ENCODE measurements at regions not wholly inside any gene's neighbourhood (a gene's known extent, or its start where the extent isn't known, plus 50 kb on each side); places are given as distances from the start of the nearest gene placed in this dataset.

GRCh38 chr6:137815692-137816091 is 51.4 kb upstream of the TNFAIP3 start:
- H3K27ac ChIP-seq (ENCODE audit: low read depth in 1 of 2, low read length in 2 of 2): no peak overlapping the region
- no peaks in the 10 kb centered on the region for H3K36me3 ChIP-seq (ENCODE audit: control insufficient read depth in 4 of 4, insufficient read depth in 3 of 4, low read depth in 1 of 4, low read length in 3 of 4)
- H3K4me1 ChIP-seq (ENCODE audit: control insufficient read depth in 4 of 4, insufficient read depth in 4 of 4, low read length in 3 of 4): peaks cover 0 to 5% (median 0%) of the 10 kb centered on the region in 4 donors
- no peak for TF ChIP-seq RAD21 (IDR thresholded peaks at IDR 0.05)
- TF ChIP-seq GABPA (IDR thresholded peaks at IDR 0.05 in 1 of 2, conservative IDR thresholded peaks at IDR 0.05 in 1 of 2): no peak
- no peak for TF ChIP-seq FOXA2 (IDR thresholded peaks at IDR 0.05)
- TF ChIP-seq YY1 (IDR thresholded peaks at IDR 0.05): no peak
- no peak for TF ChIP-seq ZBTB33 (IDR thresholded peaks at IDR 0.05)
- no peak for TF ChIP-seq MAX (IDR thresholded peaks at IDR 0.05)
- no peak for TF ChIP-seq REST (IDR thresholded peaks at IDR 0.05)
- TF ChIP-seq TAF1 (conservative IDR thresholded peaks at IDR 0.05): no peak
- no peak for TF ChIP-seq CTCF (IDR thresholded peaks at IDR 0.05; ENCODE audit: low read depth, low read length, missing input control)
- no peak for TF ChIP-seq NR2F2 (IDR thresholded peaks at IDR 0.05)
- H3K9me3 ChIP-seq (ENCODE audit: control insufficient read depth in 4 of 4, low read length in 3 of 4): no peaks in the 10 kb centered on the region
- H3K27me3 ChIP-seq (ENCODE audit: control insufficient read depth in 4 of 4, insufficient read depth in 4 of 4, low read length in 3 of 4): no peaks in the 10 kb centered on the region
- no peak overlapping the region for H3K9ac ChIP-seq (ENCODE audit: low read depth in 1 of 2, low read length in 2 of 2)
- WGBS: 84% methylated on average over 1 of the region's 1 CpG
- no peak for DNase-seq (ENCODE audit: low spot score)
- H3K4me3 ChIP-seq (ENCODE audit: low read depth in 1 of 3, low read length in 3 of 3): no peak overlapping the region

DNA sequence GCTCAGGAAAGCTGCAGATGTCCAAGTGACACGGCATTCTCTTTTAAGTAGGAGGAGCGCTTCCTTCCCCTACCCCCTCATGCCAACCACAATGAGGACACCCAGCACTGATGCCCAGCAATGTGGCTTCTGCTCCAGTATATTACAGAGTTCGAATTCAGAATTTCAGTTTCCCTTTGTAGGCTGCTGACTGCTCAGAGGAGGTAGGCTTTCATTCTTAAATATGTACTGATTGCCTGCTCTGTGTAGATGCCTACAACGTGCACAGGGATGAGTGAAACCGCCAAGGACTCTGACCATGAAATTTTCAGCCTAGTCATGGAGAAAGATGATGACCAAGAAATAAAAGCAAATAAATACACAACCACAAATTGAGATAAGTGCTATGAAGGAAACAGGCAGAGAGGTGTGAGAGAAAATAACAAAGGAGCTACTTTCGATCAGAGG is 50.9 kb upstream of the TNFAIP3 start:
- WGBS: 58% methylated on average over 6 of the region's 6 CpGs

More for the DNA sequence above, 50.9 kb upstream of the TNFAIP3 start:
- Histone ChIP-seq H3K4me1 (ENCODE audit: control insufficient read depth in 4 of 4, insufficient read depth in 4 of 4, low read length in 3 of 4) (peaks cover 0 to 5% (median 0%) of the 10 kb centered on the region in 4 donors), H3K9me3 (ENCODE audit: control insufficient read depth in 4 of 4, low read length in 3 of 4) (no peaks in the 10 kb centered on the region), H3K27ac (ENCODE audit: low read depth in 1 of 2, low read length in 2 of 2) (no peak overlapping the region), H3K36me3 (ENCODE audit: control insufficient read depth in 4 of 4, insufficient read depth in 3 of 4, low read depth in 1 of 4, low read length in 3 of 4) (no peaks in the 10 kb centered on the region), H3K4me3 (ENCODE audit: low read depth in 1 of 3, low read length in 3 of 3) (no peak overlapping the region), H3K9ac (ENCODE audit: low read depth in 1 of 2, low read length in 2 of 2) (no peak overlapping the region), H3K27me3 (ENCODE audit: control insufficient read depth in 4 of 4, insufficient read depth in 4 of 4, low read length in 3 of 4) (no peaks in the 10 kb centered on the region)
- DNase-seq (ENCODE audit: low spot score): no peak
- TF ChIP-seq GABPA (IDR thresholded peaks at IDR 0.05 in 1 of 2, conservative IDR thresholded peaks at IDR 0.05 in 1 of 2) (no peak), EGR1 (IDR thresholded peaks at IDR 0.05; ENCODE audit: low read depth in 2 of 2) (no peak), TAF1 (conservative IDR thresholded peaks at IDR 0.05) (no peak), FOXA1 (IDR thresholded peaks at IDR 0.05) (no peak), HNF4G (IDR thresholded peaks at IDR 0.05) (no peak), REST (IDR thresholded peaks at IDR 0.05) (no peak), SP1 (IDR thresholded peaks at IDR 0.05) (no peak)
